Coronary artery (tissue), 2 donors: ENCODE measurements at regions not wholly inside any gene's neighbourhood (a gene's known extent, or its start where the extent isn't known, plus 50 kb on each side); places are given as distances from the start of the nearest gene placed in this dataset.

Experiments
- DNase-seq: peaks from one replicate; pipeline ENCODE4 v3.0.0-alpha.2; 2017; ENCODE audit warnings: low spot score
- H3K27ac ChIP-seq, 2 donors: fragments of 200-600 bp; sonication (generic); one replicate each; pipeline ENCODE4 v1.5.1; 2016 to 2019
- H3K4me3 ChIP-seq: fragments of 200-600 bp; sonication (generic); 2 replicates; pipeline ENCODE4 v1.5.1; 2016; ENCODE audit warnings: mild to moderate bottlenecking, moderate library complexity
- TF ChIP-seq, protein P1 (sequence below): fragments of 200-600 bp; sonication (generic); IDR thresholded peaks from one replicate; pipeline ENCODE4 v1.5.1; 2019; ENCODE audit warnings: antibody characterized with exemption

DNA sequence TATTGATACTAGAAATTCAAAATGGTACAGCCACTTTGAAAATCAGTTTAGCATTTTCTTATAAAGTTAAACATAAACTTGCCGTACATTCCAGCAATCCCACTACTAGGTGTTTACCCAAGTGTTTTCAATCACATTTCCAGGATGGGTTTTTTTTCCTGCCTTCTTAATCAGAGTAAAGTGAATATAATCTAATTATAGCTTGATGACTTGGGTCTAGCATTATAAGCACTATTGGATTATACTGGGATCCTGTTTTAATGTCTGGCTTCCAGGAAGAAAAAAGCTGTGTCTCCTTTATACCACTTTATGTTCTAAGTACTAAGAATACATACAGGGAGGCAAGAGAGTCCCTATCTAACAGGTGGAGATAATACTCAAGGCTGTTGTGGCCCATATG, 103.3 kb upstream of the KLHL13 start:
- TF ChIP-seq, protein P1, sequence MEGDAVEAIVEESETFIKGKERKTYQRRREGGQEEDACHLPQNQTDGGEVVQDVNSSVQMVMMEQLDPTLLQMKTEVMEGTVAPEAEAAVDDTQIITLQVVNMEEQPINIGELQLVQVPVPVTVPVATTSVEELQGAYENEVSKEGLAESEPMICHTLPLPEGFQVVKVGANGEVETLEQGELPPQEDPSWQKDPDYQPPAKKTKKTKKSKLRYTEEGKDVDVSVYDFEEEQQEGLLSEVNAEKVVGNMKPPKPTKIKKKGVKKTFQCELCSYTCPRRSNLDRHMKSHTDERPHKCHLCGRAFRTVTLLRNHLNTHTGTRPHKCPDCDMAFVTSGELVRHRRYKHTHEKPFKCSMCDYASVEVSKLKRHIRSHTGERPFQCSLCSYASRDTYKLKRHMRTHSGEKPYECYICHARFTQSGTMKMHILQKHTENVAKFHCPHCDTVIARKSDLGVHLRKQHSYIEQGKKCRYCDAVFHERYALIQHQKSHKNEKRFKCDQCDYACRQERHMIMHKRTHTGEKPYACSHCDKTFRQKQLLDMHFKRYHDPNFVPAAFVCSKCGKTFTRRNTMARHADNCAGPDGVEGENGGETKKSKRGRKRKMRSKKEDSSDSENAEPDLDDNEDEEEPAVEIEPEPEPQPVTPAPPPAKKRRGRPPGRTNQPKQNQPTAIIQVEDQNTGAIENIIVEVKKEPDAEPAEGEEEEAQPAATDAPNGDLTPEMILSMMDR = no peak
- H3K27ac ChIP-seq = no peak overlapping the region

DNA sequence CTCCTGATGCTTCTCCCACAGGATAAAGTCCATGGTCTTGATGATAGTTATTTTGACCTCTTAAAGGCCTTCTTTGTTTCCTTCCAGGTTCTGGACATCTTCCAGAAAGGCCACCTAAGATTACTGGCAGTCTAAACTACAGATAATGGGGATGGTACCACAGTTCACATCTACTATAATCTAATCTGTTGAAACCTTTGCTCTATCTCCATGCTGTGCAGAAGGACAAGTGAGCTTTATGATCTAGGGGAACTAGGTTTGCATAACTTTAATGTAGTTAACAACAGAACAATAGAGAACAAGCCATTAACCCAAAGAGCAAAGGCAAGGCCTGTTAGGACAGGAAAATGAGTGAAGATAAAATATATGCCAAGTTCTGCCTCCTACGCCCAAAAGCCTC, 103.9 kb upstream of the KLHL13 start:
- DNase-seq = no peak
- no peak overlapping the region for H3K4me3 ChIP-seq
- TF ChIP-seq, protein P1 = no peak
- H3K27ac ChIP-seq = no peak overlapping the region

More for the DNA sequence above, 103.3 kb upstream of the KLHL13 start:
- no peak for DNase-seq
- H3K4me3 ChIP-seq = no peak overlapping the region

DNA sequence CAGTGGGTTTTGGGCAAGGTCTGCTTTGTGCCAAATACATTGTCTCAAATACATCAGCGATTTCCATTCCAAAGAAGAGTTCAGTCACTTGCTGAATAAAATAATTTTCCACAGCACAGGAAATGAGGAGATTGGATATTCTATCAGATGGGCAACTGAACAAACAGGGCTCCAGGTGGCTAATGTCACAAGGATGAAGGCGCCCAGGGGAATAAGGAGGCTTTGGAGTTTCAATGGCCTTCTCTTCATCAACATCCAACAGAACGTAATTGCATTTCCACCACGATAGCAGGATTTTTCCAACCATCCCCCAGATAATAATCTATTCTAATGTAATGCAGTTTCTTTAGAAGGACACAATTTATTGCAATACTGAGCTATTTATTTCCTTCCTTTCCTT, 104.7 kb upstream of the KLHL13 start:
- TF ChIP-seq, protein P1 = no peak
- no peak for DNase-seq
- Histone ChIP-seq H3K27ac (no peak overlapping the region), H3K4me3 (no peak overlapping the region)

DNA sequence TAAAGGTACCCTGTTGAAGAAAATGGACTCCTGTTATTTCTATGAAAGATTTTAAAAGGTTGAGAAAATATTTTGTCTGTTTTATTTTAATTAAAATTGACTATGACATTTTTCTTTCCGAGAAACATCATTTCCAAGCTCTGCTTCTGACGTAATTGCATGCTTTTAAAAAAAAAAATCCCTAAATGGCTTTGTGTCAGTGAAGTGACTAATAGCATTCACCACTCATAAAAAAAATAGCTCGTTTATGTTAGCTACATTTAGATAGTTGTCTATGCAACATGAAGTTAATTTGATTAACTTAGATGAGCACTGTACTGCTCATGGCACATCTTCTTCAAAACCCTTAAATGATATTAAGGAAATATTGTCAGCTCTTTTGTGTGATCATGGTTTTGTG, 105.1 kb upstream of the KLHL13 start:
- no peak for DNase-seq
- Histone ChIP-seq H3K27ac (no peak overlapping the region), H3K4me3 (no peak overlapping the region)
- TF ChIP-seq, protein P1 = no peak

DNA sequence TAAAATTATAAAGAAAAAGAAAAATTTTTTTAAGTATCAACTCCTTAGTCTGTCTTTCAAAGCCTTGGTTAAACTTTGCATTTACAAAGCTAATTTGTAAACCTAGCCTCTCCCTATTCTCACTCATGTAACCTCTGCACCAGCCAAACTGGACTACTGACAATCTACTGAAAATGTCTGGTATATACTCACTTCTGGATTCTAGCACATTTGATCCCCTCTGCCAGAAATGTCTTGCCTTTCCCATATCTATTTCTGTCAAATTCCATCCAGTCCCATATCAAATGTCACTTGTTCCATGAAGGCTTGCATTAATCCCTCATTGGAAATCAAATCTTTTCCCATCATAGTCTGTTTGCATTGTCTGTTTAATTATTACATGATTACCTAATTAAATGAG, 105.8 kb upstream of the KLHL13 start:
- Histone ChIP-seq H3K27ac (no peak overlapping the region), H3K4me3 (no peak overlapping the region)
- TF ChIP-seq, protein P1 = no peak
- DNase-seq = no peak

DNA sequence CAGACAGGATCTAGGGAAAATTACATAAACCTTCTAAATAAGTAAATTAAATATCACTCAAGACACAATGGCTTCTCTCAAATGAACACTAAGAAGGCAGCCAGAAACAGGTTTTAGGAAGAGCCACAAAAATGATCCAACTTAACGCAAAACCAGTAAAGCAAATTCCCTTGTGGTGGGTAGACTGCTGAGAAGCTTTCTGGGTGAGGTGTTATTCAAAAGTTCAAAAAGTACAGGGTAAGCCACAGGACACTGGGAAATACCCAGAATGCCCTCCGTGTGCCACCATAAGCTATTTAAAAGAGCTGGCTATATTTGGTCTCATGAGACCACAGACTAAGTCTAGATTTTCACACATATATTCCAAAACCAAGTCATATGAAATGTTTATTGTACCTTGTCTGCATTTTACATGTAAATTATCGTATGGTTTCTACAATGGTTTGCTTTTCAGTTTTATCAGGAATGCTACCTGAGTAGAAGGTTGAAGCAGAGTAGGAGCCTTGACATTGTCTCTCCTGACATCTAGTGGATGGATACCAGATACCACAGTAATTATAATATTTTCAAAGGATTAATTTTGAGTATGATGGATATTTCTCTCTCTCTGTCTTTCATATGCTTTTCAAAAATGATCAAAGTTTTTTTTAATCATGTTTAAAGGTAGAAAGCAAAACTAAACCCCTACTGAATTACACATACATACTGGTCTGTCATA, 109.3 kb upstream of the KLHL13 start:
- Histone ChIP-seq H3K27ac (no peak overlapping the region), H3K4me3 (no peak overlapping the region)
- no peak for DNase-seq
- TF ChIP-seq, protein P1 = no peak

GRCh38 chrX:118228041-118228440, 111.4 kb upstream of the KLHL13 start:
- TF ChIP-seq, protein P1 = no peak
- Histone ChIP-seq H3K27ac (no peak overlapping the region), H3K4me3 (no peak overlapping the region)
- no peak for DNase-seq
